GM21723 (cell line): ENCODE measurements at regions not wholly inside any gene's neighbourhood (a gene's known extent, or its start where the extent isn't known, plus 50 kb on each side); places are given as distances from the start of the nearest gene placed in this dataset.
"Not testable (repeated sequence)": the region's sequence is repeated elsewhere in the genome, so short reads cannot be mapped to it uniquely, and the experiment has no call there.

Experiments
- ATAC-seq: cut with Tn5 transposase; IDR thresholded peaks from one replicate; pipeline ENCODE4 v1.9.1; 2021; ENCODE audit warnings: mild to moderate bottlenecking, moderate library complexity; ENCODE audit not compliant: unreplicated experiment

DNA sequence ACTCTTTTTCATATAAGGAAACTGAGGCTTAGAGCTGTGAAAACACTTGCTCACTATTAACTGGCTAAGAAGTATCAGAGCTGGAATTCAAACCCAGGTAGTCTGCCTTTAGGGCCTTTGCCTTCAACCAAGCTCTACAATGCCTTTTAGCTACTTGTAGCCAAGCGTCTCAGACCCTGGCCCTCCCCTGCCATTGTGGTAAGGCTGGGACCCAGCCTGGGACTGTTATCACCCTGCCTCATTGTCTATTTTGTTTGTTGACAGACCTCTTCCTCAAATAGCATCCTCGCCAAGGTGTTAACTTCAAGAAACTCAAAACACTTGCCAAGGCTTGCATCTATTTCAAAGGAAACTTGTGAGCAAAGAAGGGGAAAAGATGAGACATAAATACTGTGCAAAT is 76.7 kb upstream of the CD28 start:
- no peak for ATAC-seq

GRCh38 chr2:203631068-203631757 is 75.2 kb upstream of the CD28 start:
- no peak for ATAC-seq

DNA sequence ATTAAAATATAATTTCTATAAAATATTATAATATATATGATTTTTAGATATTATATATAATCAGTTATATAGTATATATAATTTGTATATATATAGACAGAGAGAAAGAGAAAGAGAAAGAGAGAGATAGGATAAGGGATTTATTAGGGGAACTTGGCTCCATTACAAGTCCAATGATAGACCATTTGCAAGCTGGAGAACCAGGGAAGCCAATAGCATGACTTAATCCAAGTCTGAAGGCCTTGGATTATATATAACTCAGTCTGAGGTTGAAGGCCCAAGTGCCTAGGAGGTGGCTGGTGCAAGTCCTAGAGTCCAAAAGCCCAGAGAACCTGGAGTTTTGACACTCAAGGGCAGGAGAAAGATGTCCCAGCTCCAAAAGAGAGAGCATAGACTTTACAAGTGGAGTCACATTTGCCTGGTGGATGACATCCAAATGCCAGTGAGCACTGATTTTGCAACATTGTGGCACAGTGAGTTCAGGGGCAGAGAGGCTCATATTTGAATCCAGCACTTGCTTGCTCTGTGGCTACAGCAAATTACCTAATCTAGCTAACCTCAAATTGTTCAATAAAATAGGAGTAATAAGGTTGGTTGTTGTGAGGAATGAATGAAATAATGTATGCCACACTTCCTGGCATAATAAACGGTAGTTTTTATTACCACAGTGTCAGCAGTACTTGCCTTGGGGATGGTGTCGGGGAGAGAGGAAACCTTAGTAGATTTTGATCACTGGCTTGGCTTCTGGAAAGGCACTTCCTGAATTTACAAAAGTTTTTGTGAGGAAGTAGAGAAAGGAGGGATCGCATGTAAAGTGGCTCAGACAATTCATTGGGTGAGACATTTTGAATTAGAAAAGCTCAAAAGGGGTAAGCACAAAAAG is 69.6 kb upstream of the CD28 start:
- no peak for ATAC-seq

DNA sequence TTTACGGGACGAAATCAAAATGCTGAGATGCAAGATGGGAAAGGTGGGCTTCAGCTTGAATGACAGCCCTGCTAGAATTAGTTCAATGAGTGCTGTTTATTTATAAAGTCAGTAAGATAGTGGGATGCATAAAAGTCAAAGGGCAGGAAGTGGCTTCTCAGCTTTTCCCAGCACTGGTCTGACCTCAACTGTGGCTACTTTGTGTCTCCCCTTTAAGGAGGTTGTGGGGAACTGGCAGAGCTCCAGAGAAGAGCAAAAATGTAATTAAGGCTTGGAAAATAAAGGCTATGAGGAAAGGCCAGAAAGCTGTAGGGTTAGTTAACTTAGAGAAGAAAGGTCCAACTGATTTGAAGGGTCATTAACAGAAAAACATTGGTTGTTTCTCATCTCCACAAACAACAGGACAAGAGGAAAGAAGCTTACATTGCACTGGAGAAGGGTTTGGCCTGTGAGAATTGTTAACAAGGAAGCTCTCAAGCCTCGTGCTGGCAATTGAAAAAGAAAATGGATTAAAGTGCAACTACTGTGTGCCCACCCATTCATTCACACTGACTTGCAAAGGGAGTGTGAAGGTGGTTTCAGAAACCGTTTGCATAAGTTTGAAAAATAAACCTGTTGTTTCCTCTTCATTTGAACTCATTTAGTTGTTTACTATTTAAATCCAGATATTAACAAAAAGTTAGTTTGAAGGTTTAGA is 68.8 kb upstream of the CD28 start:
- no peak for ATAC-seq

- not testable (repeated sequence) for ATAC-seq
Observed at GRCh38 chr2:203641865-203642264, 64.6 kb upstream of the CD28 start.

- not testable (repeated sequence) for ATAC-seq
Observed at GRCh38 chr2:203642841-203643240, 63.6 kb upstream of the CD28 start.

- no peak for ATAC-seq
Observed at GRCh38 chr2:203645831-203646230, 60.6 kb upstream of the CD28 start.

DNA sequence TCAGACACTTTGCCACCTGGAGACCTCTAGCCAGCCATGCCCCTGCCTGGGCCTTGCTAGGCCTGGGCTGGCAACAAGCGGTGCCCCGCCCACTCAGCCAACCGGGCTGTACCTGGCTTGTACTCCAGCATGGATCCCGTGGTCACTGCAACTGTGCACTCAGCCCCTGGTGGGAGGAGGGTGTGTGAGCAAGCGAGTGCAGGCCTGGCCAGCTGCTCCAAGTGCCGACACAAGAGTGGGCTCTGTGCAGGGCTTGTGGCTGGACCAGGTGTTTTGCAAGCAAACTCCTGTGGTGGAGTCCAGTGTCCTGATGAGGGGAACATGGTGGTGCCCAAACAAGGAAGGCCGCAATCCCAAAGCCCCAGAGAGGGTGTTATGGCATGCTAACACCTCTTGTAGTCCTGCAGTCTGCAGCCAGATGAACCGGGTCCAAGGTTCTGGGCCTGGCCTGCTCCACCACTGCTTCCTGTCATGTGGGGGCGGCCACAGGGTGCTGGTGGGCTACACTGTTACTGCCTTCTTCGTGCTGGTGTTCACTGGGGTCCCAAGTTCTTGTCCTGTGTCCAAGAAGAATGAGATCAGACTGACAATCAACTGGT is 60.1 kb upstream of the CD28 start:
- ATAC-seq, result no peak

- ATAC-seq, result no peak
Observed at GRCh38 chr2:203646961-203647360, 59.5 kb upstream of the CD28 start.

GRCh38 chr2:203647579-203647978 is 58.9 kb upstream of the CD28 start:
- ATAC-seq, result no peak

DNA sequence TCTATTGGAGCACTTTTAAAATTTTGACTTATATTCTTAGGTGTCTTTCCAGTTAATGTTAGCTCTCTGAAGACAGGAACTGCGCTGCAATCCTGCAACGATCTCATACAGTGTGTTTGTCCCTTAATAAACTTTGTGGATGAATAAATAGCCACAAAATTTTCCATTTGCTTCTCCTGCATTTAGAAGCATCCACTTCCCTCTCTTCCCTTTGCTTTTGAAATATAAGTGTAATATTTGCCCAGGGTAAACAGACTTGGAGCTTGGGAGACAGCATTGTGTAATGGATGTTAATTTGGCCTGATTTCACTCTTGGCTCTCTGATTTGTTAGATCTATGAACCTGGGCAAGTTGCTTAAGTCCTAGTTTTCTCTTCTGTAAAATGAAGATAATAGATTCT is 58.2 kb upstream of the CD28 start:
- ATAC-seq, result no peak

DNA sequence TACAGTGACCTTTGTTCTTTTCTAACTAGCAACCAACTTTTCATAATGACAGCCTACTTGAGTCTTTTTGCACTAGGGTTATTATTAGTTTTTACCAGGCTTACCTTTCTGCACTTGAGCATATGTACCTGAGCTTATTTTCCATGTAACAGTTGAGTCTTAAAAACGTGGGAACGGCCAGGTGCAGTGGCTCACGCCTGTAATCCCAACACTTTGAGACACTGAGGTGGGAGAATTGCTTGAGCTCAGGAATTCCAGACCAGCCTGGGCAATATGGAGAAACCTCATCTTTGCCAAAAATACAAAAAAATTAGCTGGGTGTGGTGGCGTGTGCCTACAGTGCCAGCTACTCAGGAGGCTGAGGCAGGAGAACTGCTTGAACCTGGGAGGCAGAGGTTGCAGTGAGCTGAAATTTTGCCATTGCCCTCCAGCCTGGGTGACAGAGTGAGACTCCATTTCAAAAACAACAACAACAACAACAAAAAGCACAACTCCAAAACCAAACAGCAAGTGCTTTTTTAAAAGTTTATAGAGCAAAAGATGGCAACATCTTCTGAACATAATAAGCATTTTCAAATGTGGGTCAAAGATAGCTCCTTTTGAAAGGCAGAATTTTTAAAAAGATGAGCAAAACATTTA is 57.1 kb upstream of the CD28 start:
- ATAC-seq, result no peak

DNA sequence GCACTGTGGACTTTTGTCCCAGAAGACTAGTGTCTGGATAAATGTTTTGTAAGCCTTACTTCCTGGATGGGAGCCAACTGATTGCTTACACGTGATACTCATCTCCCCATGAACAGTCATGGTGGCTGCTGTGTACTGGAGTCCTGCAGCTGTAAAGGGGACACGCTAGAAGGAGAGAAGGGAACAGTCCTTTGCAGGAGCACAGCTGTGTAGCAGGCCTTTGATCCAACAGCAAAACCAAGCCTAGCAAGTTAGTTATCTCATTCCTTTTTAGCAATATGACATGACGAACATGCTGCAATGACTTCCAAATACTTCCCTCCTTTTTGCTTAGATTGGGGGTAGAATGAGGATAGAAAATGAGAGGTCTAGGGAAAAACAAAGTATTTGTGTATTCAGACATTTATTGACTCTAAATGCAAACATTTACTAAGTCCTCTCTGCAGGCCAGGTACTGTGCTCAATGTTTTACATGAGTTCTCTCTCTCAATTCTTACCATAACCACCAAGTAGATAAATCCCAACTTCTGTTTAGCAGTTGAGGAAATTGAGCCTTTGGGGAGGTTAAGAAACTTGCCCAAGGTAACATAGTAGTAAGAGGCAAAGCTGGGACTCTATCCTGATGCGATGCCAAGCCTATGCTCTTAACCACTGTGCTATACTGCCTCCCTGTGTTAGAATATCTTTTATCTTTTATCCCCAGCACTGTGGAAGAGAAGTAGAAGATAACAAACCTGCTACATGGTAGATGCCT is 55.4 kb upstream of the CD28 start:
- peak; percentile 77 for ATAC-seq

- ATAC-seq, result no peak
Observed at GRCh38 chr2:203651621-203652020, 54.8 kb upstream of the CD28 start.

DNA sequence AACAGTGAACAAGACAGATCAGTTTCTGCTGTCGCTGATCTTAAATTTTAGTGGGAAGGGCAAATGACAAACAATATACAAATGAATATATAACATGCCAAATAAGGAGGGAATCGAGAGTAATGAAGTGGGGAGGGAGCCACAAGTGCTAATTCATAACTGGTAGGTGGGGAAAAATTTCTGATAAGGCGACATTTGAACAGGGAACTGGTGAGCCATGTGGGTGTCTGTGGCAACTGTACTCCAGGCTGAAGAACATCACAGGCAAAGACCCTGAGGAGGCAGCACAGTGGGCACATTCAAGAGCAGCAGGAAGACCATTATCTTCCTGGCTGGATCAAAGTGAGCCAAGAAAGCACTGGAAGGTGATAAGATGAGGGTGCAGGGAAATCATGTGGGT is 51.6 kb upstream of the CD28 start:
- no peak for ATAC-seq

GRCh38 chr2:203656522-203657287 is 49.7 kb upstream of the CD28 start:
- no peak for ATAC-seq
